Upper lobe of left lung (tissue), 4 donors: ENCODE measurements at regions not wholly inside any gene's neighbourhood (a gene's known extent, or its start where the extent isn't known, plus 50 kb on each side); places are given as distances from the start of the nearest gene placed in this dataset.

Experiments
- EP300 ChIP-seq, 4 donors: sonication (generic); formaldehyde crosslinking; IDR thresholded peaks; one replicate each; pipeline ENCODE4 v1.5.1; 2017; ENCODE audit warnings: antibody characterized with exemption in 4 of 4, control low read depth in 2 of 4
- POLR2A ChIP-seq, 4 donors: fragments of 450-650 bp; IDR thresholded peaks; one replicate each; pipeline ENCODE4 v1.5.1; 2016 to 2017; ENCODE audit warnings: antibody characterized with exemption in 4 of 4, mild to moderate bottlenecking in 2 of 4
- POLR2AphosphoS5 ChIP-seq, 2 donors: sonication (generic); formaldehyde crosslinking; IDR thresholded peaks; one replicate each; pipeline ENCODE4 v1.5.1; 2017; ENCODE audit warnings: antibody characterized with exemption in 2 of 2
- TF ChIP-seq, protein P1 (sequence below), 6 experiments: fragments of 450-650 bp in 4 of 6; fragments of 200-600 bp in 2 of 6; sonication (generic) in 2 of 6; IDR thresholded peaks; one replicate each; pipeline ENCODE4 v1.5.1; 2016 to 2019; ENCODE audit warnings: antibody characterized with exemption in 6 of 6

DNA sequence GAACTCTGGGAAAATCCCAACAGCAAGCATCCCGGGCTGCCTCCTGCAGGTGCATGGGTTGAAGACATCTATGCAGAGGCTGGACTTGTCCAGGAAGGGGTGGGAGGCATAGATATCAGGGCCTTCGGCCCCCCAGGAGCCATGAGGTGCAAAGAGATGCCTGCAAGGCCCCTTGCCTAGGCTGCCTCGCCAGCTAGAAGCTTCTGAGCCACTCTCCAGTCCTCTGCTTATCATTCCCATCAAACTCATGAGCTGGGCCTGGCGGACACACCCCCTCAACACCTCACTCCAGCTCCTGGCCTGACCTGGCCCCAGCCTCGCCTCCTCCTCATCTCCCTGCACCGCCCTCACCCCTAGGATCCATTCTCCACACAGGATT lies 152.4 kb upstream of the PTPN1 start:
- TF ChIP-seq POLR2AphosphoS5 (IDR thresholded peaks at IDR 0.05): no peak
- no peak for TF ChIP-seq POLR2A (IDR thresholded peaks at IDR 0.05)
- TF ChIP-seq, protein P1, sequence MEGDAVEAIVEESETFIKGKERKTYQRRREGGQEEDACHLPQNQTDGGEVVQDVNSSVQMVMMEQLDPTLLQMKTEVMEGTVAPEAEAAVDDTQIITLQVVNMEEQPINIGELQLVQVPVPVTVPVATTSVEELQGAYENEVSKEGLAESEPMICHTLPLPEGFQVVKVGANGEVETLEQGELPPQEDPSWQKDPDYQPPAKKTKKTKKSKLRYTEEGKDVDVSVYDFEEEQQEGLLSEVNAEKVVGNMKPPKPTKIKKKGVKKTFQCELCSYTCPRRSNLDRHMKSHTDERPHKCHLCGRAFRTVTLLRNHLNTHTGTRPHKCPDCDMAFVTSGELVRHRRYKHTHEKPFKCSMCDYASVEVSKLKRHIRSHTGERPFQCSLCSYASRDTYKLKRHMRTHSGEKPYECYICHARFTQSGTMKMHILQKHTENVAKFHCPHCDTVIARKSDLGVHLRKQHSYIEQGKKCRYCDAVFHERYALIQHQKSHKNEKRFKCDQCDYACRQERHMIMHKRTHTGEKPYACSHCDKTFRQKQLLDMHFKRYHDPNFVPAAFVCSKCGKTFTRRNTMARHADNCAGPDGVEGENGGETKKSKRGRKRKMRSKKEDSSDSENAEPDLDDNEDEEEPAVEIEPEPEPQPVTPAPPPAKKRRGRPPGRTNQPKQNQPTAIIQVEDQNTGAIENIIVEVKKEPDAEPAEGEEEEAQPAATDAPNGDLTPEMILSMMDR (IDR thresholded peaks at IDR 0.05): no peak
- TF ChIP-seq EP300 (IDR thresholded peaks at IDR 0.05): no peak
